Loucy (cell line): ENCODE measurements at regions not wholly inside any gene's neighbourhood (a gene's known extent, or its start where the extent isn't known, plus 50 kb on each side); places are given as distances from the start of the nearest gene placed in this dataset.

Experiments
- CTCF ChIP-seq: fragments of 200-600 bp; sonication (generic); conservative IDR thresholded peaks from 2 replicates; pipeline ENCODE4 v1.5.1; 2014; ENCODE audit warnings: mild to moderate bottlenecking, antibody characterized with exemption, low read length
- EZH2phosphoT487 ChIP-seq: fragments of 200-600 bp; IDR thresholded peaks from 2 replicates; pipeline ENCODE4 v1.6.1; 2018; ENCODE audit warnings: antibody characterized with exemption, mild to moderate bottlenecking, moderate library complexity, borderline replicate concordance

- TF ChIP-seq EZH2phosphoT487 (no peak), CTCF (no peak)
Measured at GRCh38 chrX:26376037-26376708, 160.2 kb downstream of the MAGEB5 start.
